Spinal cord (tissue), 9 donors: ENCODE measurements at regions not wholly inside any gene's neighbourhood (a gene's known extent, or its start where the extent isn't known, plus 50 kb on each side); places are given as distances from the start of the nearest gene placed in this dataset.

Source experiments
- DNase-seq, 6 donors: peaks; one replicate each; pipeline versions ENCODE4 v3.0.0 to v3.0.0-alpha.2; 2013 to 2015; ENCODE audit warnings: low spot score in 6 of 6, low read depth in 4 of 6
- H3K27ac ChIP-seq: one replicate; pipeline ENCODE4 v1.5.1; 2013; ENCODE audit warnings: low read depth, low read length, control low read depth
- H3K27me3 ChIP-seq: one replicate; pipeline ENCODE4 v1.6.1; 2013; ENCODE audit warnings: low read length; ENCODE audit not compliant: control insufficient read depth, insufficient read depth
- H3K36me3 ChIP-seq: one replicate; pipeline ENCODE4 v1.6.1; 2013; ENCODE audit warnings: low read length; ENCODE audit not compliant: control insufficient read depth, insufficient read depth
- H3K4me1 ChIP-seq: one replicate; pipeline ENCODE4 v1.6.1; 2013; ENCODE audit warnings: low read length; ENCODE audit not compliant: control insufficient read depth, insufficient read depth
- H3K4me3 ChIP-seq: one replicate; pipeline ENCODE4 v1.5.1; 2013; ENCODE audit warnings: low read depth, low read length, control low read depth
- H3K9me3 ChIP-seq: one replicate; pipeline ENCODE4 v1.6.1; 2013; ENCODE audit warnings: low read length; ENCODE audit not compliant: control insufficient read depth, insufficient read depth
- WGBS: methylation state at CpG from one replicate; pipeline ENCODE4 v1.1.5; 2013; ENCODE audit warnings: missing lambda C conversion rate; ENCODE audit not compliant: insufficient coverage; 5-methylcytosine and 5-hydroxymethylcytosine counted together
- donor health status: healthy.

DNA sequence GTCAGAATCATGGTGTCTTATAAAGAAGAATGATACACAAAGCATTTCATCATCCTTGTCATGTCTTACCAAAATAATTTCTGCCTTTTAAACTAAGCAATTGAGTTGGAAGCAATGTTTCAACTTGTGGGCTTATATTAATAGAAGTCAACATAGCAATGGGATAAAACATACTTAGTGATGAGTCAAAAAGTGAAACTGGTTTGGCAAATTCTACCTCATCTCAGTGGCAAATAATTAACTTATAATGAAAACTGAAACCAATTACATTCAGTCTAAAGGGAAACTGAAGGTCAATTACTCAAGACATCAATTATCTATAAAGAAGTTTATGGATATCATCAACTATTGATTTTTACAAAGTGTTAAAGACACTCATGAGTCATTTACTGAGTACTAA, 463.8 kb downstream of the BMP2 start:
- no peak for DNase-seq
- Histone ChIP-seq H3K27me3 (no peaks in the 10 kb centered on the region), H3K36me3 (no peaks in the 10 kb centered on the region), H3K4me1 (no peaks in the 10 kb centered on the region), H3K4me3 (no peak overlapping the region), H3K27ac (no peak overlapping the region), H3K9me3 (no peaks in the 10 kb centered on the region)

DNA sequence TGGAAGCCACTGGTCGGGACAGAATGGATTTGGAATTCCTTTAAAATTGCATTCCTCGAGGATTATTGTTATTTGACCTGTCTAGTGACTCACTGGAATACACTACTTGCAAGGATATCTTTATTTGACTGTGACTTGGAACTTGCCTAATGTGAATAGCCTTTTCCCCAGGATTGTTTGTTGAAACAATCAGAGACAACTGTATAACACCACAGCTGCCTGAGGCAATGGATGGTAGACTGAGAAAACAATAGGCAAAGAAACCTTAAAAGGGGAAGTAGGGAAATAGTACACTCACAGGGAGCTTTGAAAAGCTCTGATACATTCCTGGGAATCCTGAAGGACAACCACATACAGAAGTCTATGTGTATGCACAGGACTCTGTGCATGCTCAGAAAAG, 465.3 kb downstream of the BMP2 start:
- no peaks in the 10 kb centered on the region for H3K4me1 ChIP-seq
- H3K9me3 ChIP-seq: no peaks in the 10 kb centered on the region
- no CpG with 5 or more reads among the region's 2 CpGs for WGBS
- H3K4me3 ChIP-seq: no peak overlapping the region
- H3K27me3 ChIP-seq: no peaks in the 10 kb centered on the region
- no peak overlapping the region for H3K27ac ChIP-seq
- no peak for DNase-seq
- H3K36me3 ChIP-seq: no peaks in the 10 kb centered on the region

- WGBS: no CpG with 5 or more reads among the region's 1 CpG
- Histone ChIP-seq H3K4me3 (no peak overlapping the region), H3K9me3 (no peaks in the 10 kb centered on the region), H3K36me3 (no peaks in the 10 kb centered on the region), H3K4me1 (no peaks in the 10 kb centered on the region), H3K27me3 (no peaks in the 10 kb centered on the region), H3K27ac (no peak overlapping the region)
- no peak for DNase-seq
These were observed 469.8 kb downstream of the BMP2 start for GRCh38 chr20:7237251-7237650.

- H3K27me3 ChIP-seq: no peaks in the 10 kb centered on the region
- no peaks in the 10 kb centered on the region for H3K9me3 ChIP-seq
- 100% methylated on average over 1 of the region's 3 CpGs for WGBS
- H3K27ac ChIP-seq: no peak overlapping the region
- no peak for DNase-seq
- no peak overlapping the region for H3K4me3 ChIP-seq
- H3K36me3 ChIP-seq: no peaks in the 10 kb centered on the region
- H3K4me1 ChIP-seq: no peaks in the 10 kb centered on the region
These were observed 473.0 kb downstream of the BMP2 start for GRCh38 chr20:7240490-7240889.

DNA sequence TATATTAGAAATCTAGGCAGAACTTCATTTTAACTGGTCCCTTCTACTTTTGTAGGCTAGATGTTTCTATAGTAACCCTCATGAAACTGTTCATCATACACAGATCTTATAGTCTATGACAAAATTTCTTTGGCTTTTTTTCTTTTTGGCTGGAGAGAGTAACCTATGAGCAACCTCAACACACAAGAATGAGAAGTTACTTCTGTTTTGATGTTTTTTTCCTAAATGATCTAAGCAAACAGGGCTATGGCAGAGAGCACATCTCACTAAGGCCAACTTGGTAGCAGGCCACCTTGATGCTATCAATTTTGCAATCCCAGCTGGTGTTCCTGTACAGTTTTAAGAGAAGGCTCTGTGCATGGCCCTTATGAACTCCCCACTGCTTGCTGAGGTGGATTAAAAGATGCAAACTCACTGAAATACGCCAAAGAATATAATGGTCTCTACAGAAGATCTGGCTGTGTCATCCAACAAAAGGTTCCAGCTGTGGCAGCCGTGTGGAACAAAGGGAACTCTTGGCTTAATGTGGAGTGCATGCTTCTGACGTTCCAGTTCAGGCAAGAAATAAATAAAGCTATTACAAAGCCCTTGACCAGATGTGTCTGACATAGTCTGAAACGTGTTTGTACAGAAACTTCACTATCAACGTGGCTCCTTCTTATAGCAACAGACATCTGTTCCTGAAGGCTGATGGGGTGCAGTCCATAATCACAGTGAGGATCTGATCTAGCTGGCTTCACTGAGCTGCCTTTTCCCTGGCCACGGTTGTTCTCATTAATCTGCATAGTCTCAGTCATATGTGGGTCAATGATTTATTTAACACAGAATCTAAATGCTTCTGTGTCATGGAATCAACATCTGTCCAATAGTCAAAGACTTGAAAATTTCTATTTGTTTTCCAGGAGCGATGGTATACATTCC, 481.1 kb downstream of the BMP2 start:
- peak in 3 of 6 donors; percentile 10 to 77 (median 15) for DNase-seq
- peak overlapping the region; percentile 61 for H3K27ac ChIP-seq

GRCh38 chr20:7250337-7250736, 482.9 kb downstream of the BMP2 start:
- no peaks in the 10 kb centered on the region for H3K9me3 ChIP-seq
- no peak for DNase-seq
- no CpG with 5 or more reads among the region's 2 CpGs for WGBS

More for the DNA sequence above, 481.1 kb downstream of the BMP2 start:
- Histone ChIP-seq H3K4me3 (no peak overlapping the region), H3K36me3 (no peaks in the 10 kb centered on the region), H3K4me1 (no peaks in the 10 kb centered on the region), H3K27me3 (no peaks in the 10 kb centered on the region), H3K9me3 (no peaks in the 10 kb centered on the region)
- WGBS: 18% methylated on average over 5 of the region's 7 CpGs

GRCh38 chr20:7257099-7257498, 489.6 kb downstream of the BMP2 start:
- Histone ChIP-seq H3K9me3 (peaks cover 4% of the 10 kb centered on the region), H3K4me1 (no peaks in the 10 kb centered on the region), H3K36me3 (no peaks in the 10 kb centered on the region), H3K4me3 (no peak overlapping the region), H3K27me3 (no peaks in the 10 kb centered on the region), H3K27ac (no peak overlapping the region)
- no CpG with 5 or more reads among the region's 2 CpGs for WGBS
- DNase-seq: peak in 1 of 6 donors; percentile 44

More at GRCh38 chr20:7250337-7250736, 482.9 kb downstream of the BMP2 start:
- no peak overlapping the region for H3K4me3 ChIP-seq
- no peaks in the 10 kb centered on the region for H3K36me3 ChIP-seq
- no peak overlapping the region for H3K27ac ChIP-seq
- H3K4me1 ChIP-seq: no peaks in the 10 kb centered on the region
- no peaks in the 10 kb centered on the region for H3K27me3 ChIP-seq

DNA sequence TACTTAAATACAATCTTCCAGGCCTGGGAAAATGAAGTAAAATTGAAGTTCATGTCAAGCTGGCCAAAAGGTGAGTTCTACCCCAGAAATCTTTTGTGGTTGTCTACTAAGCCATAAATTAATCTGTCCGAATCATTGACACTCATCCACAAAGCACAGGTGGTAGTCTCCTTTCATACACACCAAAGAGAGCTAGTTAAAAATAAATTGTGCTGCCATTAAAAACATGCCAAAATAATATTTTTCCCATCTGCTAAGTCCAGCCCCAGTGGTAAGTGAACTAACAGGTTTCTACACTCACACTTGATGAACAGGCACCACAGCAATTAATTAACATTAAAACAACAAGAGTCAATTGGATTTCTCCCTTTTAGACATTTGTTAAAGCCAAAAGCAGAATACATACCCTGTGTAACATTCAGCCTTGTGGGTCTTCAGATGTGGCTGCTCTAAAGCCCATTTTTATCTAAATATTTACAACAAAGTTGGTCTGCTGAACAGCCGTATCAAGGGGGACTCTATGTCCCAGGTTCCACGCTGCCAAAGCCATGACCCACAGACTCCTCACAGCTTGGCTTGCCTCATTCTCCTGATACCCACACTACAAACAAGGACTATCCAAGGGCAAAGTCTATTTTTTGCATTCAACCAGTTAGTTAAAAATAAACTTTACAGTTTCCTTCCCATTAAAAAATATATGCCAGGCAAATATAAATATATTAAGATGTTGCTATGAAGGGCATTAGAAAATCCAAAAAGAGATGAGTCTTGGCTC, 490.4 kb downstream of the BMP2 start:
- no peak for DNase-seq
- Histone ChIP-seq H3K27me3 (no peaks in the 10 kb centered on the region), H3K9me3 (peaks cover 4% of the 10 kb centered on the region), H3K27ac (no peak overlapping the region), H3K4me3 (no peak overlapping the region), H3K36me3 (no peaks in the 10 kb centered on the region), H3K4me1 (no peaks in the 10 kb centered on the region)
- 91% methylated on average over 3 of the region's 3 CpGs for WGBS

DNA sequence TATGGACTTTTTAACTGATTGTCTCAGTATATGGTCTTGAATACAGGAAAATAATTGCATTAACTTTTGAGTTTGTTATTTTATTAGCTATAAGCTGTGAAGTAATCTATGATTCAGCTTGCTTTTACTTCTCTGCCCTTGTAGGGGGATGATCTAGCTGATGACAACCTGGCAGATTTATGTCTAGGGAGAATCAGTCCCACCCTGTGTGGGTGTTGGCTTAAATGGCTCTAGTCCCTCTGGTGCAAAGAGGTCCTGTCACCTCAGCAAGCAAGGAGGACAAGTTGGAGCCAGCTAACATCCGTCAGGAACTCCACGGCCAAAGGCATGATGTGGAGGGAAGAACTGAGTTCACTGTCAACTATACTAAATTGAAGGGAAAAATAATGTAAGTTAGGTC, 495.3 kb downstream of the BMP2 start:
- peaks cover 4% of the 10 kb centered on the region for H3K9me3 ChIP-seq
- H3K36me3 ChIP-seq: no peaks in the 10 kb centered on the region
- WGBS: 100% methylated on average over 2 of the region's 2 CpGs
- no peaks in the 10 kb centered on the region for H3K4me1 ChIP-seq
- no peak for DNase-seq
- no peaks in the 10 kb centered on the region for H3K27me3 ChIP-seq
- no peak overlapping the region for H3K27ac ChIP-seq
- H3K4me3 ChIP-seq: no peak overlapping the region
